Neural cell (in vitro differentiated cells): ENCODE measurements at regions not wholly inside any gene's neighbourhood (a gene's known extent, or its start where the extent isn't known, plus 50 kb on each side); places are given as distances from the start of the nearest gene placed in this dataset.

ENCODE experiments used
- CTCF ChIP-seq: fragments of 450-650 bp; IDR thresholded peaks from 2 replicates; pipeline ENCODE4 v1.5.1; 2014; ENCODE audit warnings: antibody characterized with exemption, mild to moderate bottlenecking, moderate library complexity; ENCODE audit not compliant: poor library complexity, severe bottlenecking
- REST ChIP-seq: IDR thresholded peaks from 2 replicates; pipeline ENCODE4 v1.6.1; 2012; ENCODE audit warnings: borderline replicate concordance

GRCh38 chr9:99748266-99748665, 73.4 kb upstream of the NR4A3 start:
- TF ChIP-seq CTCF: no peak
- no peak for TF ChIP-seq REST
